ENCODE measurements at regions not wholly inside any gene's neighbourhood (a gene's known extent, or its start where the extent isn't known, plus 50 kb on each side); places are given as distances from the start of the nearest gene placed in this dataset.
"Not testable (repeated sequence)": the region's sequence is repeated elsewhere in the genome, so short reads cannot be mapped to it uniquely, and the experiment has no call there.

GRCh38 chr12:103011974-103012763 is 54.7 kb downstream of the ASCL1 start:
- no peak for DNase-seq (ENCODE audit: low spot score)

GRCh38 chr12:103012884-103013283 is 55.4 kb downstream of the ASCL1 start:
- DNase-seq (ENCODE audit: low spot score), result no peak

- no peak for DNase-seq (ENCODE audit: low spot score)
Observed at GRCh38 chr12:103013741-103014300, 56.3 kb downstream of the ASCL1 start.

- DNase-seq (ENCODE audit: low spot score), result no peak
Observed at GRCh38 chr12:103016381-103016780, 58.9 kb downstream of the ASCL1 start.

GRCh38 chr12:103020839-103021238 is 63.4 kb downstream of the ASCL1 start:
- DNase-seq (ENCODE audit: low spot score), result no peak

GRCh38 chr12:103021538-103022218 is 64.2 kb downstream of the ASCL1 start:
- no peak for DNase-seq (ENCODE audit: low spot score)

GRCh38 chr12:103024650-103025049 is 67.2 kb downstream of the ASCL1 start:
- DNase-seq (ENCODE audit: low spot score), result no peak

GRCh38 chr12:103026643-103027042 is 69.2 kb downstream of the ASCL1 start:
- DNase-seq (ENCODE audit: low spot score), result not testable (repeated sequence)

- no peak for DNase-seq (ENCODE audit: low spot score)
Observed at GRCh38 chr12:103028881-103029639, 71.6 kb downstream of the ASCL1 start.

- no peak for DNase-seq (ENCODE audit: low spot score)
Observed at GRCh38 chr12:103036581-103037214, 79.2 kb downstream of the ASCL1 start.

GRCh38 chr12:103043531-103044486 is 86.3 kb downstream of the ASCL1 start:
- DNase-seq (ENCODE audit: low spot score), result no peak

GRCh38 chr12:103046154-103046553 is 88.7 kb downstream of the ASCL1 start:
- DNase-seq (ENCODE audit: low spot score), result no peak

GRCh38 chr12:103050273-103050672 is 92.8 kb downstream of the ASCL1 start:
- no peak for DNase-seq (ENCODE audit: low spot score)

GRCh38 chr12:103053089-103053488 is 95.6 kb downstream of the ASCL1 start:
- no peak for DNase-seq (ENCODE audit: low spot score)

GRCh38 chr12:103073630-103074029 is 116.2 kb downstream of the ASCL1 start:
- no peak for DNase-seq (ENCODE audit: low spot score)

GRCh38 chr12:103075848-103076247 is 118.4 kb downstream of the ASCL1 start:
- DNase-seq (ENCODE audit: low spot score), result no peak

GRCh38 chr12:103077108-103077773 is 119.8 kb downstream of the ASCL1 start:
- no peak for DNase-seq (ENCODE audit: low spot score)

GRCh38 chr12:103085541-103085940 is 128.1 kb downstream of the ASCL1 start:
- DNase-seq (ENCODE audit: low spot score), result no peak

GRCh38 chr12:103086471-103086870 is 129.0 kb downstream of the ASCL1 start:
- DNase-seq (ENCODE audit: low spot score), result no peak

- DNase-seq (ENCODE audit: low spot score), result no peak
Observed at GRCh38 chr12:103093499-103094106, 136.1 kb downstream of the ASCL1 start.

All from D341Med (cell line).